Gastrocnemius medialis (tissue), 4 donors: ENCODE measurements at regions not wholly inside any gene's neighbourhood (a gene's known extent, or its start where the extent isn't known, plus 50 kb on each side); places are given as distances from the start of the nearest gene placed in this dataset.
"Not testable (repeated sequence)": the region's sequence is repeated elsewhere in the genome, so short reads cannot be mapped to it uniquely, and the experiment has no call there.

Experiments
- ATAC-seq, 2 donors: fragments of 150-250 bp; one replicate each; pipeline ENCODE4 v1.9.1; 2016
- DNase-seq, 2 donors: peaks; one replicate each; pipeline ENCODE4 v3.0.0-alpha.2; 2019
- H3K27ac ChIP-seq, 4 donors: fragments of 200-600 bp; sonication (generic); 1 replicate in 1 of 4; 2 replicates in 3 of 4; pipeline ENCODE4 v1.5.1; 2016 to 2018; ENCODE audit warnings: mild to moderate bottlenecking in 2 of 4, moderate library complexity in 1 of 4
- H3K27me3 ChIP-seq, 3 donors: fragments of 200-600 bp; sonication (generic) in 2 of 3; 1 replicate in 1 of 3; 2 replicates in 2 of 3; pipeline versions ENCODE4 v1.5.1 to v1.6.0; 2016 to 2019; ENCODE audit warnings: mild to moderate bottlenecking in 1 of 3, moderate library complexity in 1 of 3
- H3K36me3 ChIP-seq, 2 donors: fragments of 200-600 bp; sonication (generic) in 1 of 2; one replicate each; pipeline ENCODE4 v1.5.1; 2017 to 2018
- H3K4me1 ChIP-seq, 2 donors: fragments of 200-600 bp; sonication (generic) in 1 of 2; one replicate each; pipeline ENCODE4 v1.5.1; 2016 to 2017; ENCODE audit warnings: mild to moderate bottlenecking in 2 of 2
- H3K4me3 ChIP-seq, 4 donors: fragments of 200-600 bp; sonication (generic) in 3 of 4; 1 replicate in 1 of 4; 2 replicates in 3 of 4; pipeline ENCODE4 v1.5.1; 2016 to 2019; ENCODE audit warnings: mild to moderate bottlenecking in 2 of 4
- H3K9me3 ChIP-seq, 3 donors: fragments of 200-600 bp; sonication (generic) in 2 of 3; 1 replicate in 1 of 3; 2 replicates in 2 of 3; pipeline ENCODE4 v1.5.1; 2016 to 2019
- POLR2A ChIP-seq, 2 donors: fragments of 450-650 bp; IDR thresholded peaks; one replicate each; pipeline ENCODE4 v1.6.1; 2017; ENCODE audit warnings: antibody characterized with exemption in 2 of 2, mild to moderate bottlenecking in 2 of 2, moderate library complexity in 2 of 2
- in situ Hi-C, 4 donors: fragments of 200-750 bp; cut with MboI; loops; one replicate each; pipeline versions ENCODE4 v1.15.0 to v1.8.0; 2017; ENCODE audit warnings: low sequenced_read_pairs in 4 of 4
- intact Hi-C: fragments of 100-400 bp; cut with DNase I; formaldehyde crosslinking; loops from one replicate; pipeline ENCODE4 v1.15.1; 2023; ENCODE audit warnings: low total_unique reads
- TF ChIP-seq, protein P1 (sequence below), 5 experiments: fragments of 450-650 bp in 3 of 5; fragments of 200-600 bp in 2 of 5; sonication (generic) in 2 of 5; IDR thresholded peaks in 4 of 5; conservative IDR thresholded peaks in 1 of 5; 1 replicate in 4 of 5; 2 replicates in 1 of 5; pipeline ENCODE4 v1.5.1; 2016 to 2019; ENCODE audit warnings: antibody characterized with exemption in 5 of 5, mild to moderate bottlenecking in 3 of 5, moderate library complexity in 3 of 5

GRCh38 chr3:139189943-139190342 lies 145.3 kb upstream of the PRR23C start:
- intact Hi-C loops, result no loop called here
- H3K9me3 ChIP-seq, result no peaks in the 10 kb centered on the region
- no peak for DNase-seq
- no peaks in the 10 kb centered on the region for H3K4me1 ChIP-seq
- H3K36me3 ChIP-seq, result no peaks in the 10 kb centered on the region
- no peaks in the 10 kb centered on the region for H3K27me3 ChIP-seq
- in situ Hi-C loops, result no loop called here
- no peak for TF ChIP-seq POLR2A (IDR thresholded peaks at IDR 0.05)
- TF ChIP-seq, protein P1, sequence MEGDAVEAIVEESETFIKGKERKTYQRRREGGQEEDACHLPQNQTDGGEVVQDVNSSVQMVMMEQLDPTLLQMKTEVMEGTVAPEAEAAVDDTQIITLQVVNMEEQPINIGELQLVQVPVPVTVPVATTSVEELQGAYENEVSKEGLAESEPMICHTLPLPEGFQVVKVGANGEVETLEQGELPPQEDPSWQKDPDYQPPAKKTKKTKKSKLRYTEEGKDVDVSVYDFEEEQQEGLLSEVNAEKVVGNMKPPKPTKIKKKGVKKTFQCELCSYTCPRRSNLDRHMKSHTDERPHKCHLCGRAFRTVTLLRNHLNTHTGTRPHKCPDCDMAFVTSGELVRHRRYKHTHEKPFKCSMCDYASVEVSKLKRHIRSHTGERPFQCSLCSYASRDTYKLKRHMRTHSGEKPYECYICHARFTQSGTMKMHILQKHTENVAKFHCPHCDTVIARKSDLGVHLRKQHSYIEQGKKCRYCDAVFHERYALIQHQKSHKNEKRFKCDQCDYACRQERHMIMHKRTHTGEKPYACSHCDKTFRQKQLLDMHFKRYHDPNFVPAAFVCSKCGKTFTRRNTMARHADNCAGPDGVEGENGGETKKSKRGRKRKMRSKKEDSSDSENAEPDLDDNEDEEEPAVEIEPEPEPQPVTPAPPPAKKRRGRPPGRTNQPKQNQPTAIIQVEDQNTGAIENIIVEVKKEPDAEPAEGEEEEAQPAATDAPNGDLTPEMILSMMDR (IDR thresholded peaks at IDR 0.05 in 4 of 5, conservative IDR thresholded peaks at IDR 0.05 in 1 of 5), result no peak
- H3K27ac ChIP-seq, result no peak overlapping the region
- H3K4me3 ChIP-seq, result no peak overlapping the region
- ATAC-seq, result no peak

- H3K27ac ChIP-seq, ATAC-seq, DNase-seq, H3K27me3 ChIP-seq, H3K4me1 ChIP-seq, intact Hi-C loops, H3K4me3 ChIP-seq, H3K9me3 ChIP-seq, in situ Hi-C loops, H3K36me3 ChIP-seq: not testable (repeated sequence)
These were observed 149.4 kb upstream of the MRPS22 start for GRCh38 chr3:139194421-139194820.

- ATAC-seq, H3K4me3 ChIP-seq, H3K4me1 ChIP-seq, H3K27me3 ChIP-seq, DNase-seq, intact Hi-C loops, in situ Hi-C loops, H3K27ac ChIP-seq, H3K36me3 ChIP-seq, H3K9me3 ChIP-seq: not testable (repeated sequence)
These were observed 147.7 kb upstream of the MRPS22 start for GRCh38 chr3:139196146-139196545.

DNA sequence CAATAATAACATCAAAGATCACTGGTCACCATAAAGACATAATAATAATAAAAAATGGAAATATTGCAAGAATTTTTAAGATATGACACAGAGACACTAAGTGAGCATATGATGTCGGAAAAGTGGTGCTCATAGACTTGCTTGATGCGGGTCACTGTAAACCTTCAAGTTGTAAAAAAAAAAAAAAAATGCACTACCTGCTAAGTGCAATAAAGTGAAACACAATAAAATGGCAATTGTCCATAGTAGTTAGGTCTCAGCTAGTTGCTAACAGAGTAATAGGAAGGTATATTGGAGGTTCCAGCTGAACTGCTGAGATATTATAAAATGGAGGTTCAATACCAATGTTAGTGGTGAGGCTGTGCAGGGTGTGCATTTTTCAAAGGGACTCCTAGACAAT lies 146.6 kb upstream of the MRPS22 start:
- Histone ChIP-seq H3K4me3 (no peak overlapping the region), H3K27me3 (no peaks in the 10 kb centered on the region), H3K9me3 (no peaks in the 10 kb centered on the region), H3K27ac (no peak overlapping the region), H3K36me3 (no peaks in the 10 kb centered on the region), H3K4me1 (no peaks in the 10 kb centered on the region)
- intact Hi-C loops (no loop called here), in situ Hi-C loops (no loop called here)
- no peak for TF ChIP-seq POLR2A (IDR thresholded peaks at IDR 0.05)
- TF ChIP-seq, protein P1 (IDR thresholded peaks at IDR 0.05 in 4 of 5, conservative IDR thresholded peaks at IDR 0.05 in 1 of 5), result no peak
- ATAC-seq, result no peak
- no peak for DNase-seq

DNA sequence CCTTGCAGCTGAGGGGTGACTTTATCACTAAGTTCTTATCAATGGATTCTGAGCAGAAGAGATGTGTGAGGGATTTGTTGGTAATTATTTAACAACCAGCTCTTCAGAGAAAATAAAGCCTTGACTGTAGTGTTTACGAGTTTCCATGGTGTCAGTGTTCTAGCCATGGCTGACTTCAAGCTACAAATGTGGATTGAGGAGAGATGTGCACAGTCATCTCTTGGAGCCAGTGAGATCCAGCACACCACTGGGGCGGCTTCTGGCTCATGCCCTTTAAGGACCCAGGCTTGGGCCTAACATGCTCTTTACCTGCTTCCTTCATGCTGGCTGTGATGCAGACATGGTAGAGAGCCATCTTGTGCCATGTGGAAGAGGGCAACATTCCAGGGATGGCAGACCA lies 145.6 kb upstream of the MRPS22 start:
- Histone ChIP-seq H3K4me3 (no peak overlapping the region), H3K27me3 (no peaks in the 10 kb centered on the region), H3K27ac (no peak overlapping the region), H3K36me3 (no peaks in the 10 kb centered on the region), H3K9me3 (no peaks in the 10 kb centered on the region), H3K4me1 (no peaks in the 10 kb centered on the region)
- in situ Hi-C loops (no loop called here), intact Hi-C loops (no loop called here)
- TF ChIP-seq, protein P1 (IDR thresholded peaks at IDR 0.05 in 4 of 5, conservative IDR thresholded peaks at IDR 0.05 in 1 of 5), result no peak
- no peak for TF ChIP-seq POLR2A (IDR thresholded peaks at IDR 0.05)
- ATAC-seq (no peak), DNase-seq (no peak)

DNA sequence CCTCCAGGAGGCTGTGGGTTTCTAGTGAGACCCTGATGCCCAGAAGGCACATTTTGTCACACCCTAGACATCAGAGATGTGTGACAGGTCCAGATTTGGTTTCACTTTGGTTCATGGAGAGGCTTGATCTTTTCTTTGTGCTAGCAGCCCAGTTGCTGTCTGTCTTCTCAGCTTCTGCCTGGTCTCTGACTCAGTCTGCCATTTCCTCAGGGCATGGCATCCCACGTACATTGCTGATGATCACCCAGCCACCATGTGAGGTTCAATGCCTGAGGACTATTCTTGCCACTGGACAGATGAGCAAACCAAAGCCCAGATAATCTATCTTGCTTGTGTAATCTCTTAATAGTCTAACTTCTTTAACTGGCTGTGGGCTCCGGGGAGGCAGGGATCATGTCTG lies 144.9 kb upstream of the MRPS22 start:
- DNase-seq (no peak), ATAC-seq (no peak)
- no peak overlapping the region for H3K4me3 ChIP-seq
- no peaks in the 10 kb centered on the region for H3K36me3 ChIP-seq
- TF ChIP-seq, protein P1 (IDR thresholded peaks at IDR 0.05 in 4 of 5, conservative IDR thresholded peaks at IDR 0.05 in 1 of 5), result no peak
- TF ChIP-seq POLR2A (IDR thresholded peaks at IDR 0.05), result no peak
- H3K27me3 ChIP-seq, result no peaks in the 10 kb centered on the region
- intact Hi-C loops (no loop called here), in situ Hi-C loops (no loop called here)
- no peak overlapping the region for H3K27ac ChIP-seq
- no peaks in the 10 kb centered on the region for H3K9me3 ChIP-seq
- no peaks in the 10 kb centered on the region for H3K4me1 ChIP-seq
